HCT116 (cell line): ENCODE measurements at regions not wholly inside any gene's neighbourhood (a gene's known extent, or its start where the extent isn't known, plus 50 kb on each side); places are given as distances from the start of the nearest gene placed in this dataset.

Source experiments
- CEBPB ChIP-seq: IDR thresholded peaks from 2 replicates; pipeline ENCODE4 v1.6.1; 2012; ENCODE audit warnings: low read depth
- EZH2 ChIP-seq: fragments of 200-600 bp; sonication (generic); IDR thresholded peaks from 2 replicates; pipeline ENCODE4 v1.6.1; 2017; ENCODE audit warnings: antibody characterized with exemption, mixed run types
- POLR2A ChIP-seq: IDR thresholded peaks from 2 replicates; pipeline ENCODE4 v1.7.0; 2011; ENCODE audit warnings: borderline replicate concordance; ENCODE audit not compliant: insufficient read depth, insufficient read length; ENCODE audit errors: extremely low read depth
- SRF ChIP-seq: IDR thresholded peaks from 2 replicates; pipeline ENCODE4 v1.6.1; 2012; ENCODE audit warnings: low read depth
- YY1 ChIP-seq: IDR thresholded peaks from 2 replicates; pipeline ENCODE4 v1.6.1; 2011; ENCODE audit warnings: low read length, low read depth, moderate library complexity, mild to moderate bottlenecking; ENCODE audit not compliant: insufficient replicate concordance; ENCODE audit errors: extremely low read depth
- TF ChIP-seq, protein P1 (sequence below): IDR thresholded peaks from 2 replicates; pipeline ENCODE4 v1.6.1; 2012; ENCODE audit warnings: low read depth
- TF ChIP-seq, protein P2 (sequence below), 3 experiments: fragments of 200-600 bp in 1 of 3; sonication (generic) in 1 of 3; IDR thresholded peaks in 2 of 3; conservative IDR thresholded peaks in 1 of 3; 2 replicates each; pipeline ENCODE4 v1.5.1; 2012 to 2017; ENCODE audit warnings: low read depth in 2 of 3, low read length in 2 of 3, antibody characterized with exemption in 1 of 3, borderline replicate concordance in 1 of 3, control low read depth in 1 of 3, mild to moderate bottlenecking in 1 of 3, mixed read lengths in 1 of 3, mixed run types in 1 of 3, moderate library complexity in 1 of 3; ENCODE audit not compliant: insufficient read depth in 1 of 3
- TF ChIP-seq, protein P3 (sequence below): IDR thresholded peaks from 2 replicates; pipeline ENCODE4 v1.6.1; 2012
- TF ChIP-seq, protein P4 (sequence below): IDR thresholded peaks from 2 replicates; pipeline ENCODE4 v1.6.1; 2011; ENCODE audit warnings: mild to moderate bottlenecking, low read length, moderate library complexity; ENCODE audit not compliant: insufficient replicate concordance; ENCODE audit errors: extremely low read depth

DNA sequence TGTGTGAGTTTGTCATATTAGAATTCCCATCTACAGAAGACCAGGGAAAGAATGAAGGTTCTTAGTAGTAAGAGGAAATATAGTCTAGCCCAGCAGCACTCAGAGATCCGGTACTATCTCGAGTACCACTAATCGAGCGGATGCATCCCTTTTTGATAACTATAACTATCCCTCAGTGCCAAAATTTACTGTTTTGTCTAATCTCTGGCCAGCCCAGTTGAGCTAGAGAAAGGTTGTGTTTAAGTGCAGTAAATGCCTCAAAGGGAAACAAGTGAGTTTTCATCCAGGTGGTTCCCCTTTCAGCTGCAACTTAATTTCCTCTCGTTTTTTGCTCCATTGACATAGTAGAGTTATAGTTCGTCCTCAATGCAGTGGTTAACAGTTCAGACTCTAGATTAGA is 146.7 kb downstream of the GPBP1 start:
- TF ChIP-seq YY1 (no peak), POLR2A (no peak), CEBPB (no peak), SRF (no peak), EZH2 (no peak)
- TF ChIP-seq, protein P1, sequence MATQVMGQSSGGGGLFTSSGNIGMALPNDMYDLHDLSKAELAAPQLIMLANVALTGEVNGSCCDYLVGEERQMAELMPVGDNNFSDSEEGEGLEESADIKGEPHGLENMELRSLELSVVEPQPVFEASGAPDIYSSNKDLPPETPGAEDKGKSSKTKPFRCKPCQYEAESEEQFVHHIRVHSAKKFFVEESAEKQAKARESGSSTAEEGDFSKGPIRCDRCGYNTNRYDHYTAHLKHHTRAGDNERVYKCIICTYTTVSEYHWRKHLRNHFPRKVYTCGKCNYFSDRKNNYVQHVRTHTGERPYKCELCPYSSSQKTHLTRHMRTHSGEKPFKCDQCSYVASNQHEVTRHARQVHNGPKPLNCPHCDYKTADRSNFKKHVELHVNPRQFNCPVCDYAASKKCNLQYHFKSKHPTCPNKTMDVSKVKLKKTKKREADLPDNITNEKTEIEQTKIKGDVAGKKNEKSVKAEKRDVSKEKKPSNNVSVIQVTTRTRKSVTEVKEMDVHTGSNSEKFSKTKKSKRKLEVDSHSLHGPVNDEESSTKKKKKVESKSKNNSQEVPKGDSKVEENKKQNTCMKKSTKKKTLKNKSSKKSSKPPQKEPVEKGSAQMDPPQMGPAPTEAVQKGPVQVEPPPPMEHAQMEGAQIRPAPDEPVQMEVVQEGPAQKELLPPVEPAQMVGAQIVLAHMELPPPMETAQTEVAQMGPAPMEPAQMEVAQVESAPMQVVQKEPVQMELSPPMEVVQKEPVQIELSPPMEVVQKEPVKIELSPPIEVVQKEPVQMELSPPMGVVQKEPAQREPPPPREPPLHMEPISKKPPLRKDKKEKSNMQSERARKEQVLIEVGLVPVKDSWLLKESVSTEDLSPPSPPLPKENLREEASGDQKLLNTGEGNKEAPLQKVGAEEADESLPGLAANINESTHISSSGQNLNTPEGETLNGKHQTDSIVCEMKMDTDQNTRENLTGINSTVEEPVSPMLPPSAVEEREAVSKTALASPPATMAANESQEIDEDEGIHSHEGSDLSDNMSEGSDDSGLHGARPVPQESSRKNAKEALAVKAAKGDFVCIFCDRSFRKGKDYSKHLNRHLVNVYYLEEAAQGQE, result no peak
- TF ChIP-seq, protein P2, sequence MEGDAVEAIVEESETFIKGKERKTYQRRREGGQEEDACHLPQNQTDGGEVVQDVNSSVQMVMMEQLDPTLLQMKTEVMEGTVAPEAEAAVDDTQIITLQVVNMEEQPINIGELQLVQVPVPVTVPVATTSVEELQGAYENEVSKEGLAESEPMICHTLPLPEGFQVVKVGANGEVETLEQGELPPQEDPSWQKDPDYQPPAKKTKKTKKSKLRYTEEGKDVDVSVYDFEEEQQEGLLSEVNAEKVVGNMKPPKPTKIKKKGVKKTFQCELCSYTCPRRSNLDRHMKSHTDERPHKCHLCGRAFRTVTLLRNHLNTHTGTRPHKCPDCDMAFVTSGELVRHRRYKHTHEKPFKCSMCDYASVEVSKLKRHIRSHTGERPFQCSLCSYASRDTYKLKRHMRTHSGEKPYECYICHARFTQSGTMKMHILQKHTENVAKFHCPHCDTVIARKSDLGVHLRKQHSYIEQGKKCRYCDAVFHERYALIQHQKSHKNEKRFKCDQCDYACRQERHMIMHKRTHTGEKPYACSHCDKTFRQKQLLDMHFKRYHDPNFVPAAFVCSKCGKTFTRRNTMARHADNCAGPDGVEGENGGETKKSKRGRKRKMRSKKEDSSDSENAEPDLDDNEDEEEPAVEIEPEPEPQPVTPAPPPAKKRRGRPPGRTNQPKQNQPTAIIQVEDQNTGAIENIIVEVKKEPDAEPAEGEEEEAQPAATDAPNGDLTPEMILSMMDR (IDR thresholded peaks at IDR 0.05 in 2 of 3, conservative IDR thresholded peaks at IDR 0.05 in 1 of 3; ENCODE audit: borderline replicate concordance in 1 of 3, insufficient read depth in 1 of 3, low read depth in 2 of 3, low read length in 2 of 3), result no peak
- TF ChIP-seq, protein P3, sequence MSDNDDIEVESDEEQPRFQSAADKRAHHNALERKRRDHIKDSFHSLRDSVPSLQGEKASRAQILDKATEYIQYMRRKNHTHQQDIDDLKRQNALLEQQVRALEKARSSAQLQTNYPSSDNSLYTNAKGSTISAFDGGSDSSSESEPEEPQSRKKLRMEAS, result no peak
- TF ChIP-seq, protein P4, sequence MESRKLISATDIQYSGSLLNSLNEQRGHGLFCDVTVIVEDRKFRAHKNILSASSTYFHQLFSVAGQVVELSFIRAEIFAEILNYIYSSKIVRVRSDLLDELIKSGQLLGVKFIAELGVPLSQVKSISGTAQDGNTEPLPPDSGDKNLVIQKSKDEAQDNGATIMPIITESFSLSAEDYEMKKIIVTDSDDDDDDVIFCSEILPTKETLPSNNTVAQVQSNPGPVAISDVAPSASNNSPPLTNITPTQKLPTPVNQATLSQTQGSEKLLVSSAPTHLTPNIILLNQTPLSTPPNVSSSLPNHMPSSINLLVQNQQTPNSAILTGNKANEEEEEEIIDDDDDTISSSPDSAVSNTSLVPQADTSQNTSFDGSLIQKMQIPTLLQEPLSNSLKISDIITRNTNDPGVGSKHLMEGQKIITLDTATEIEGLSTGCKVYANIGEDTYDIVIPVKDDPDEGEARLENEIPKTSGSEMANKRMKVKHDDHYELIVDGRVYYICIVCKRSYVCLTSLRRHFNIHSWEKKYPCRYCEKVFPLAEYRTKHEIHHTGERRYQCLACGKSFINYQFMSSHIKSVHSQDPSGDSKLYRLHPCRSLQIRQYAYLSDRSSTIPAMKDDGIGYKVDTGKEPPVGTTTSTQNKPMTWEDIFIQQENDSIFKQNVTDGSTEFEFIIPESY, result no peak
